ENCODE measurements at regions not wholly inside any gene's neighbourhood (a gene's known extent, or its start where the extent isn't known, plus 50 kb on each side); places are given as distances from the start of the nearest gene placed in this dataset.
A peak's percentile ranks its signal among the peaks of the same experiment; 100 is the strongest.
"Not testable (repeated sequence)": the region's sequence is repeated elsewhere in the genome, so short reads cannot be mapped to it uniquely, and the experiment has no call there.

DNA sequence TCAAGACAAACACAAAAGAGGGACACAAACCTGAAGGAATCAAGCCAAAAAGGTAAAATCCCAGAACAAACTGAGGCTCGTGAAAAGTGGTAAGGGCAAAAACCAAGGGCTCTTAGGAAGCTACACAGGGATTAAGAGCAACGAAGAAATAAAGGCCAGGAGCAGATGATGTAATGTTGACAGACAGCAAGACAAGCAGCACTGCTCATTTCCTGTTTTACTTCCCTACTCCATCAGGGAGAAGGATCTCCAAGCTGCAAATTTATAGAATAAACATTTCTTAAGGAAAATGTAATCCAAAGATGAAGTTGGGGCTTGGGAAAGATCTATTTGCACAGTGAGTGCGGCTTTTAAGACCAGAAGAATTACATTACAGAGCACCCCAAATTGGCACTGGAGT is 182.3 kb upstream of the MAP1B start:
- TF ChIP-seq, protein P1, sequence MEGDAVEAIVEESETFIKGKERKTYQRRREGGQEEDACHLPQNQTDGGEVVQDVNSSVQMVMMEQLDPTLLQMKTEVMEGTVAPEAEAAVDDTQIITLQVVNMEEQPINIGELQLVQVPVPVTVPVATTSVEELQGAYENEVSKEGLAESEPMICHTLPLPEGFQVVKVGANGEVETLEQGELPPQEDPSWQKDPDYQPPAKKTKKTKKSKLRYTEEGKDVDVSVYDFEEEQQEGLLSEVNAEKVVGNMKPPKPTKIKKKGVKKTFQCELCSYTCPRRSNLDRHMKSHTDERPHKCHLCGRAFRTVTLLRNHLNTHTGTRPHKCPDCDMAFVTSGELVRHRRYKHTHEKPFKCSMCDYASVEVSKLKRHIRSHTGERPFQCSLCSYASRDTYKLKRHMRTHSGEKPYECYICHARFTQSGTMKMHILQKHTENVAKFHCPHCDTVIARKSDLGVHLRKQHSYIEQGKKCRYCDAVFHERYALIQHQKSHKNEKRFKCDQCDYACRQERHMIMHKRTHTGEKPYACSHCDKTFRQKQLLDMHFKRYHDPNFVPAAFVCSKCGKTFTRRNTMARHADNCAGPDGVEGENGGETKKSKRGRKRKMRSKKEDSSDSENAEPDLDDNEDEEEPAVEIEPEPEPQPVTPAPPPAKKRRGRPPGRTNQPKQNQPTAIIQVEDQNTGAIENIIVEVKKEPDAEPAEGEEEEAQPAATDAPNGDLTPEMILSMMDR (IDR thresholded peaks at IDR 0.05), result no peak
- Histone ChIP-seq H3K9me3 (no peaks in the 10 kb centered on the region), H3K4me3 (no peak overlapping the region), H3K4me1 (peaks cover 0 to 33% (median 25%) of the 10 kb centered on the region in 4 donors), H3K27me3 (no peaks in the 10 kb centered on the region), H3K36me3 (no peaks in the 10 kb centered on the region), H3K27ac (peak overlapping the region; percentile 56 to 69)
- intact Hi-C loops (cut with DNase I; ENCODE audit: low total_unique reads), result no loop called here
- DNase-seq, result no peak

DNA sequence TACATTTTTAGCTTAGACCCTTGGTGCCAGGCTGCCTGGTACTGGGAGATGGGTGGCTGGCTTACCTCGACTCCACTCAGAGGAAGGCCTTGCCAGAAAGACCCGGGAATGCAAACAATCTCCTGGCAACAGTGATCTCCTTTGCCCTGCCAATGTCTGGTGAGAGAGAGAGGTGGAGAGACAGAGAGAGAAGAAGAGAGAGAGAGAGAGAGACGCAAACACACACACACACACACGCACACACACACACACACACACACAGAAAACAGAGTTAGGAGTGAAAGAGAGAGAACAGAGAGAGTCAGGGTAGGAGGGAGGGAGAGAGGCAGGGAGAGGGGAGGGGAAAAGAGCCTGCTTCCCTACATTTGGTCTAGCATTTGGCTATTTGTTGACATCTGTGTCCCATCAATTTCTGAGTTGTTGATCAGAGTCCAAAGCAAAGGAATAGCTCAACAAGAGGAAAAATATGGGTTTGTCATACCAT is 181.6 kb upstream of the MAP1B start:
- intact Hi-C loops (cut with DNase I; ENCODE audit: low total_unique reads), result no loop called here
- H3K4me3 ChIP-seq, result no peak overlapping the region

DNA sequence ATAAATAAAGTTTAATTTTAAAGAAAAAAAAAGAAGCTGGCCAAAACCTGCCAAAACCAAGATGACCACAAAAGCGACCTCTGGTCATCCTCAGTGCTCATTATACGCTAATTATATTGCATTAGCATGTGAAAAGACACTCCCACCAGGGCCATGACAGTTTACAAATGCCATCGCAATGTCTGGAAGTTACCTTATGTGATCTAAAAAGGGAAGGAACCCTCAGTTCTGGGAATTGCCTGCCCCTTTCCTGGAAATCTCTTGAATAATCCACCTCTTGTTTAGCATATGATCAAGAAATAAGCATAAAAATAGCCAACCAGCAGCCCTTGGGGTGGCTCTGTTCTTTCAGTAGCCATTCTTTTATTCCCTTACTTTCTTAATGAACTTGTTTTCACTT is 178.3 kb upstream of the MAP1B start:
- intact Hi-C loops (cut with DNase I; ENCODE audit: low total_unique reads), result no loop called here
- Histone ChIP-seq H3K4me1 (peaks cover 0 to 58% (median 39%) of the 10 kb centered on the region in 4 donors), H3K27ac (no peak overlapping the region), H3K27me3 (no peaks in the 10 kb centered on the region), H3K4me3 (no peak overlapping the region), H3K9me3 (no peaks in the 10 kb centered on the region), H3K36me3 (no peaks in the 10 kb centered on the region)
- TF ChIP-seq, protein P1 (IDR thresholded peaks at IDR 0.05), result no peak
- no peak for DNase-seq

More for the DNA sequence above, 181.6 kb upstream of the MAP1B start:
- H3K27me3 ChIP-seq, result no peaks in the 10 kb centered on the region
- H3K36me3 ChIP-seq, result no peaks in the 10 kb centered on the region
- H3K9me3 ChIP-seq, result no peaks in the 10 kb centered on the region
- DNase-seq, result no peak
- peak overlapping the region; percentile 56 to 69 for H3K27ac ChIP-seq
- TF ChIP-seq, protein P1 (IDR thresholded peaks at IDR 0.05), result no peak
- H3K4me1 ChIP-seq, result peaks cover 0 to 33% (median 27%) of the 10 kb centered on the region in 4 donors

DNA sequence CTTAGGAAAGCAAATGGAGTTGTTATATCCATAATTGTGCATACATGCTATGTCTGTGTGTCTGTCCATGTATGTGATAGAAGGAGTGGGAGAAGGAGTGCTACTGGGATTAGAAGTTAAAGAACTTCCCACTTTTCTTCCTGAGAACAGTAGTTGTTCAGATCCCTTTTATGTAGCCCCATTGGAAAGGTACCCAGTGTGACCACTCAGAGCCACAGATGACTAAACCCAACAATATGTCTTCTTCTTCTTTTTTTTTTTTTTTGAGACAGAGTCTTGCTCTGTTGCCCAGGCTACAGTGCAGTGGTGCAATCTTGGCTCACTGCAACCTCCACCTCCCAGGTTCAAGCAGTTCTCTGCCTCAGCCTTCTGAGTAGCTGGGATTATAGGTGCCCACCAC is 176.7 kb upstream of the MAP1B start:
- H3K27ac ChIP-seq; DNase-seq; H3K36me3 ChIP-seq; intact Hi-C loops (cut with DNase I; ENCODE audit: low total_unique reads); H3K4me3 ChIP-seq; H3K27me3 ChIP-seq; H3K9me3 ChIP-seq: not testable (repeated sequence)
- H3K4me1 ChIP-seq, result peaks cover 0 to 43% (median 25%) of the 10 kb centered on the region in 4 donors

DNA sequence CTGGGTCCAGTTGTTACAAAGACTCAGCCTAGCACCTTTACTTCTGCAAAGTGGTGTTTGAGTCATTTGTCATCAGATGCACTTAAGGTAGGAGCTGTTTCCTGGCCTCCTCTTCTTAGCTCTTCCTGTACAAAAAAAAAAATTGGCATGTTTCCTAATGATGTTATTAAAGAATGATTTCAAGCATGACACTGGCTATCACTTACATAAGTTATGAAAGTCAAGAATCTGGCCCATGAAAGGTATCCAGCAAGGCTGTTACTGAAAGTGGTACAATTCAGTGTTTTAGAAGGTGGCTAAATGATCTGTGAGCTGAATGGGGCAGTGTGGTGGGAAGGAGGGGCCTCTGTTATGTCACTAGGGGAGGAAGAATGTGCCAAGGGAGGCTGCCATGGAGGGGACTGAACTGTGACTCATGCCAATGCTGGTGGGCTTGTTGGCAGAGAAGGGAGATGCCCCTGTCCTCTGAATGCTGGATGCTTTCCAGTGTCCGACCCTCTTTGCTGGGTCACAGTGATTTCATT is 175.1 kb upstream of the MAP1B start:
- intact Hi-C loops (cut with DNase I; ENCODE audit: low total_unique reads), result loop anchor here (2.0 kb wide), 1 partner anchor 101 kb away; no protein-coding TSS in a partner anchor

More for the DNA sequence above, 175.1 kb upstream of the MAP1B start:
- H3K4me1 ChIP-seq, result peaks cover 0 to 34% (median 17%) of the 10 kb centered on the region in 4 donors
- no peak overlapping the region for H3K4me3 ChIP-seq
- peak; percentile 30 to 66 for DNase-seq
- H3K27me3 ChIP-seq, result no peaks in the 10 kb centered on the region
- TF ChIP-seq, protein P1 (IDR thresholded peaks at IDR 0.05), result no peak
- H3K36me3 ChIP-seq, result no peaks in the 10 kb centered on the region
- no peaks in the 10 kb centered on the region for H3K9me3 ChIP-seq
- peak overlapping the region; percentile 85 to 91 for H3K27ac ChIP-seq
